T-cell (primary cell): ENCODE measurements at regions not wholly inside any gene's neighbourhood (a gene's known extent, or its start where the extent isn't known, plus 50 kb on each side); places are given as distances from the start of the nearest gene placed in this dataset.

ENCODE experiments used
- ATAC-seq, 4 experiments: fragments of 200-7000 bp in 3 of 4; fragments of 150-1000 bp in 1 of 4; cut with Tn5 transposase; replicated peaks in 1 of 4; 1 replicate in 3 of 4; 2 replicates in 1 of 4; pipeline ENCODE4 v1.10.0; 2021; ENCODE audit warnings: moderate library complexity in 3 of 4, mild to moderate bottlenecking in 2 of 4, moderate number of reproducible peaks in 1 of 4
- CTCF ChIA-PET, 2 donors: fragments of 300-600 bp; sonication (Branson Sonifier 250); formaldehyde crosslinking; loops; one replicate each; lab custom pipeline; 2022; ENCODE audit warnings: antibody characterized with exemption in 2 of 2; lab: Charles Lee
- POLR2A ChIA-PET, 2 donors: fragments of 300-600 bp; sonication (Branson Sonifier 250); formaldehyde crosslinking; loops; one replicate each; lab custom pipeline; 2022; ENCODE audit warnings: antibody characterized with exemption in 2 of 2; lab: Charles Lee
- DNase-seq, 35 experiments: peaks; one replicate each; pipeline versions ENCODE4 v3.0.0 to v3.0.0-alpha.2; 2013 to 2023
- H3K27ac ChIP-seq: one replicate; pipeline ENCODE4 v1.5.1; 2013; ENCODE audit warnings: low read length
- H3K27me3 ChIP-seq, 2 experiments: replicated peaks in 1 of 2; 1 replicate in 1 of 2; 2 replicates in 1 of 2; pipeline versions ENCODE4 v1.6.1 to v1.7.0; 2013; ENCODE audit warnings: low read length in 1 of 2, mixed read lengths in 1 of 2; ENCODE audit not compliant: control insufficient read depth in 2 of 2, insufficient read depth in 2 of 2; ENCODE audit errors: extremely low read depth in 1 of 2
- H3K36me3 ChIP-seq, 2 donors: 1 replicate in 1 of 2; 2 replicates in 1 of 2; pipeline versions ENCODE4 v1.6.1 to v1.7.0; 2013; ENCODE audit warnings: low read length in 1 of 2; ENCODE audit not compliant: control insufficient read depth in 2 of 2, insufficient read depth in 1 of 2; ENCODE audit errors: extremely low read depth in 1 of 2
- H3K4me1 ChIP-seq, 2 experiments: 1 replicate in 1 of 2; 2 replicates in 1 of 2; pipeline versions ENCODE4 v1.6.1 to v1.7.0; 2013; ENCODE audit warnings: low read length in 2 of 2, mixed read lengths in 1 of 2; ENCODE audit not compliant: insufficient read depth in 2 of 2, control insufficient read depth in 1 of 2; ENCODE audit errors: extremely low read depth in 1 of 2
- H3K4me3 ChIP-seq, 2 donors: 1 replicate in 1 of 2; 2 replicates in 1 of 2; pipeline versions ENCODE4 v1.5.1 to v1.7.0; 2013; ENCODE audit warnings: mild to moderate bottlenecking in 2 of 2, low read length in 1 of 2, moderate library complexity in 1 of 2; ENCODE audit not compliant: control insufficient read depth in 1 of 2; ENCODE audit errors: extremely low read depth in 1 of 2
- H3K9me3 ChIP-seq: 2 replicates; pipeline ENCODE4 v1.7.0; 2013
- H3K27ac Mint-ChIP-seq, 2 donors: one replicate each; pipeline ENCODE4 v1.8.0; 2020 to 2021; ENCODE audit warnings: mild to moderate bottlenecking in 2 of 2, mixed read lengths in 2 of 2
- H3K27me3 Mint-ChIP-seq, 2 donors: one replicate each; pipeline ENCODE4 v1.8.0; 2021 to 2022; ENCODE audit warnings: mixed read lengths in 2 of 2
- H3K36me3 Mint-ChIP-seq: one replicate; pipeline ENCODE4 v1.8.0; 2021; ENCODE audit warnings: mixed read lengths
- H3K4me1 Mint-ChIP-seq, 3 donors: one replicate each; pipeline ENCODE4 v1.8.0; 2020 to 2022; ENCODE audit warnings: mixed read lengths in 3 of 3, mild to moderate bottlenecking in 1 of 3
- H3K4me3 Mint-ChIP-seq, 3 donors: one replicate each; pipeline ENCODE4 v1.8.0; 2020 to 2022; ENCODE audit warnings: mild to moderate bottlenecking in 3 of 3, mixed read lengths in 3 of 3, moderate library complexity in 3 of 3
- H3K9me3 Mint-ChIP-seq, 3 donors: one replicate each; pipeline ENCODE4 v1.8.0; 2020 to 2022; ENCODE audit warnings: mixed read lengths in 3 of 3
- whole genome bisulfite sequencing: methylation state at CpG from one replicate; pipeline ENCODE4 v1.1.5; 2013; ENCODE audit warnings: missing lambda C conversion rate; ENCODE audit not compliant: insufficient coverage; 5-methylcytosine and 5-hydroxymethylcytosine counted together

GRCh38 chr9:91495450-91495849 is 71.8 kb upstream of the NFIL3 start:
- H3K27me3 Mint-ChIP-seq, result peaks cover 16% of the 10 kb centered on the region in 2 donors
- no peaks in the 10 kb centered on the region for H3K4me1 Mint-ChIP-seq
- H3K27ac Mint-ChIP-seq, result no peak overlapping the region
- H3K4me3 Mint-ChIP-seq, result no peak overlapping the region
- H3K27ac ChIP-seq, result no peak overlapping the region
- ChIA-PET CTCF (no interaction called here), POLR2A (no interaction called here)
- ATAC-seq (no peak), DNase-seq (no peak)
- H3K36me3 ChIP-seq, result no peaks in the 10 kb centered on the region
- H3K27me3 ChIP-seq, result peaks cover 0 to 15% of the 10 kb centered on the region in 2 experiments
- 78% methylated on average over 1 of the region's 4 CpGs for WGBS
- no peaks in the 10 kb centered on the region for H3K4me1 ChIP-seq
- no peak overlapping the region for H3K4me3 ChIP-seq
- H3K9me3 ChIP-seq, result no peaks in the 10 kb centered on the region
- H3K9me3 Mint-ChIP-seq, result peaks cover 0 to 5% (median 4%) of the 10 kb centered on the region in 3 donors
- no peaks in the 10 kb centered on the region for H3K36me3 Mint-ChIP-seq

- Mint-ChIP-seq H3K4me1 (no peaks in the 10 kb centered on the region), H3K27ac (no peak overlapping the region), H3K36me3 (no peaks in the 10 kb centered on the region), H3K4me3 (no peak overlapping the region), H3K9me3 (peaks cover 0 to 5% (median 4%) of the 10 kb centered on the region in 3 donors), H3K27me3 (peaks cover 16% of the 10 kb centered on the region in 2 donors)
- H3K9me3 ChIP-seq, result no peaks in the 10 kb centered on the region
- ATAC-seq, result no peak
- CTCF ChIA-PET, result no interaction called here
- H3K4me1 ChIP-seq, result no peaks in the 10 kb centered on the region
- no peak for DNase-seq
- peaks cover 0 to 11% of the 10 kb centered on the region in 2 experiments for H3K27me3 ChIP-seq
- POLR2A ChIA-PET, result interaction anchor here (0.6 kb wide), 2 partner anchors 506 to 968 kb away, joined by 3 read pairs; no protein-coding TSS in a partner anchor
- WGBS, result no CpG with 5 or more reads among the region's 3 CpGs
- no peak overlapping the region for H3K27ac ChIP-seq
- no peak overlapping the region for H3K4me3 ChIP-seq
- no peaks in the 10 kb centered on the region for H3K36me3 ChIP-seq
Observed at GRCh38 chr9:91494751-91495150, 71.1 kb upstream of the NFIL3 start.

- Histone ChIP-seq H3K27ac (no peak overlapping the region), H3K9me3 (no peaks in the 10 kb centered on the region), H3K4me3 (no peak overlapping the region), H3K27me3 (peaks cover 0 to 24% of the 10 kb centered on the region in 2 experiments), H3K4me1 (no peaks in the 10 kb centered on the region), H3K36me3 (no peaks in the 10 kb centered on the region)
- H3K27ac Mint-ChIP-seq, result no peak overlapping the region
- ChIA-PET CTCF (no interaction called here), POLR2A (no interaction called here)
- no peaks in the 10 kb centered on the region for H3K4me1 Mint-ChIP-seq
- H3K27me3 Mint-ChIP-seq, result peaks cover 14 to 23% of the 10 kb centered on the region in 2 donors
- no peak for ATAC-seq
- H3K4me3 Mint-ChIP-seq, result no peak overlapping the region
- no peak for DNase-seq
- H3K9me3 Mint-ChIP-seq, result peaks cover 0 to 5% (median 4%) of the 10 kb centered on the region in 3 donors
- no peaks in the 10 kb centered on the region for H3K36me3 Mint-ChIP-seq
- 71% methylated on average over 1 of the region's 2 CpGs for WGBS
Observed at GRCh38 chr9:91492237-91492636, 68.6 kb upstream of the NFIL3 start.

- Histone ChIP-seq H3K9me3 (no peaks in the 10 kb centered on the region), H3K4me1 (no peaks in the 10 kb centered on the region), H3K4me3 (no peak overlapping the region), H3K27me3 (peaks cover 0 to 22% of the 10 kb centered on the region in 2 experiments), H3K36me3 (no peaks in the 10 kb centered on the region), H3K27ac (no peak overlapping the region)
- Mint-ChIP-seq H3K4me3 (no peak overlapping the region), H3K4me1 (no peaks in the 10 kb centered on the region), H3K36me3 (no peaks in the 10 kb centered on the region), H3K27ac (no peak overlapping the region), H3K27me3 (peaks cover 14 to 23% of the 10 kb centered on the region in 2 donors), H3K9me3 (peaks cover 0 to 5% (median 4%) of the 10 kb centered on the region in 3 donors)
- whole genome bisulfite sequencing, result 76% methylated on average over 8 of the region's 9 CpGs
- ChIA-PET POLR2A (no interaction called here), CTCF (interaction anchor here in 1 of 2 donors (1.2 kb wide), 1 partner anchor 450 kb away, joined by 3 read pairs; no protein-coding TSS in a partner anchor)
- DNase-seq (no peak), ATAC-seq (no peak)
Observed at GRCh38 chr9:91491624-91492023, 68.0 kb upstream of the NFIL3 start.

- CTCF ChIA-PET, result no interaction called here
- H3K4me1 ChIP-seq, result no peaks in the 10 kb centered on the region
- DNase-seq, result no peak
- WGBS, result 36% methylated on average over 4 of the region's 5 CpGs
- H3K36me3 ChIP-seq, result no peaks in the 10 kb centered on the region
- Mint-ChIP-seq H3K27me3 (peaks cover 7 to 16% of the 10 kb centered on the region in 2 donors), H3K9me3 (peaks cover 0 to 2% (median 2%) of the 10 kb centered on the region in 3 donors), H3K4me3 (no peak overlapping the region), H3K27ac (no peak overlapping the region), H3K36me3 (no peaks in the 10 kb centered on the region), H3K4me1 (no peaks in the 10 kb centered on the region)
- no peak for ATAC-seq
- H3K4me3 ChIP-seq, result no peak overlapping the region
- H3K9me3 ChIP-seq, result no peaks in the 10 kb centered on the region
- no peak overlapping the region for H3K27ac ChIP-seq
- POLR2A ChIA-PET, result no interaction called here
- peaks cover 0 to 25% of the 10 kb centered on the region in 2 experiments for H3K27me3 ChIP-seq
Observed at GRCh38 chr9:91489361-91489899, 65.8 kb upstream of the NFIL3 start.

GRCh38 chr9:91488341-91488740 is 64.7 kb upstream of the NFIL3 start:
- WGBS, result 82% methylated on average over 5 of the region's 5 CpGs
- POLR2A ChIA-PET, result no interaction called here
- no peaks in the 10 kb centered on the region for H3K4me1 Mint-ChIP-seq

More at GRCh38 chr9:91488341-91488740, 64.7 kb upstream of the NFIL3 start:
- H3K36me3 Mint-ChIP-seq, result no peaks in the 10 kb centered on the region
- peaks cover 12 to 21% of the 10 kb centered on the region in 2 donors for H3K27me3 Mint-ChIP-seq
- H3K4me1 ChIP-seq, result no peaks in the 10 kb centered on the region
- no peaks in the 10 kb centered on the region for H3K36me3 ChIP-seq
- peaks cover 0 to 26% of the 10 kb centered on the region in 2 experiments for H3K27me3 ChIP-seq
- ATAC-seq (no peak), DNase-seq (no peak)
- H3K4me3 Mint-ChIP-seq, result no peak overlapping the region
- no peak overlapping the region for H3K27ac ChIP-seq
- CTCF ChIA-PET, result no interaction called here
- H3K9me3 ChIP-seq, result no peaks in the 10 kb centered on the region
- no peaks in the 10 kb centered on the region for H3K9me3 Mint-ChIP-seq
- no peak overlapping the region for H3K4me3 ChIP-seq
- H3K27ac Mint-ChIP-seq, result no peak overlapping the region
